ENCODE measurements at regions not wholly inside any gene's neighbourhood (a gene's known extent, or its start where the extent isn't known, plus 50 kb on each side); places are given as distances from the start of the nearest gene placed in this dataset.

DNA sequence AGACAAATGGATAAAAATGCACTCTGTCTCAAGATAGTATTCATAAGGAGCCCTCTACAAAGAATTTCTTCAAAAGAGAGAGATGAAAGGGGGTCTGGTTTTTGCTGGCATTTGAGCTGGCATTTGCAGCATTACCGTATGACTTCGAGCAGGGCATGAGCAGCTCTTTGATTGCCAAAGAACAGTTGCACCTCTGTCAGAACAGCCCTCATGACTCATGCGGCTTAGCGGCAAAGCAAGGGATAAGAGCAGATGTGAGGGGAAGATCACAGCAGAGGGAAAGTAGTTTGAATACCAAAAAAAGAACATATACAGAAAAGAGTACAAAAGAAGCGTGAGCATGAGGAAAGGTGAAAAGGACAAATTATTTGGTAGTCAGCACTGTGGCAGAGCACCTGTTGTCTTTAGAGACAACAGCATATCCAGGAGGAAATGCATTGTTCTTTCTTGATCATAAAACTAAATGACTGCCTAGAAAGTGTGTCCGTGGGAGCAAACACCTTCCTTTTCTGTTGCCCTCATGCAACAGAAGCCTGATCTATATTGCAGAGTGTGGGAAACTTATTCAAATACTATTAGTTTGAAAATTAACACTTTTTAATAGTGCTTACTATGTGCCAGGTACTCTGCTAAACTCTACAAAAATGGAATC, 80.5 kb upstream of the SLC24A5 start:
- ChIA-PET POLR2A (no interaction called here), CTCF (no interaction called here)
- Mint-ChIP-seq H3K4me1 (peaks cover 21% of the 10 kb centered on the region), H3K27ac (no peak overlapping the region), H3K9me3 (peaks cover 9% of the 10 kb centered on the region), H3K4me3 (no peak overlapping the region), H3K27me3 (ENCODE audit: low read depth) (no peaks in the 10 kb centered on the region), H3K36me3 (0 out of 2 replicates have a peak, but pooled peaks cover 3% of the 10 kb centered on the region)
- TF ChIP-seq ZNF219 (CRISPR knock-in tag; IDR thresholded peaks at IDR 0.05; ENCODE audit: borderline replicate concordance) (no peak), RORB (CRISPR knock-in tag; IDR thresholded peaks at IDR 0.05) (no peak), ZNF263 (CRISPR knock-in tag; IDR thresholded peaks at IDR 0.05; ENCODE audit: low read depth) (no peak), CDX4 (CRISPR knock-in tag; IDR thresholded peaks at IDR 0.05; ENCODE audit: borderline replicate concordance) (no peak), ATF1 (CRISPR knock-in tag; IDR thresholded peaks at IDR 0.05) (no peak), ZMAT4 (CRISPR knock-in tag; IDR thresholded peaks at IDR 0.05) (no peak)
- TF ChIP-seq, protein P1, sequence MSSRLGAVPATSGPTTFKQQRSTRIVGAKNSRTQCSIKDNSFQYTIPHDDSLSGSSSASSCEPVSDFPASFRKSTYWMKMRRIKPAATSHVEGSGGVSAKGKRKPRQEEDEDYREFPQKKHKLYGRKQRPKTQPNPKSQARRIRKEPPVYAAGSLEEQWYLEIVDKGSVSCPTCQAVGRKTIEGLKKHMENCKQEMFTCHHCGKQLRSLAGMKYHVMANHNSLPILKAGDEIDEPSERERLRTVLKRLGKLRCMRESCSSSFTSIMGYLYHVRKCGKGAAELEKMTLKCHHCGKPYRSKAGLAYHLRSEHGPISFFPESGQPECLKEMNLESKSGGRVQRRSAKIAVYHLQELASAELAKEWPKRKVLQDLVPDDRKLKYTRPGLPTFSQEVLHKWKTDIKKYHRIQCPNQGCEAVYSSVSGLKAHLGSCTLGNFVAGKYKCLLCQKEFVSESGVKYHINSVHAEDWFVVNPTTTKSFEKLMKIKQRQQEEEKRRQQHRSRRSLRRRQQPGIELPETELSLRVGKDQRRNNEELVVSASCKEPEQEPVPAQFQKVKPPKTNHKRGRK (CRISPR knock-in tag; IDR thresholded peaks at IDR 0.05; ENCODE audit: borderline replicate concordance), result no peak
- TF ChIP-seq, protein P2, sequence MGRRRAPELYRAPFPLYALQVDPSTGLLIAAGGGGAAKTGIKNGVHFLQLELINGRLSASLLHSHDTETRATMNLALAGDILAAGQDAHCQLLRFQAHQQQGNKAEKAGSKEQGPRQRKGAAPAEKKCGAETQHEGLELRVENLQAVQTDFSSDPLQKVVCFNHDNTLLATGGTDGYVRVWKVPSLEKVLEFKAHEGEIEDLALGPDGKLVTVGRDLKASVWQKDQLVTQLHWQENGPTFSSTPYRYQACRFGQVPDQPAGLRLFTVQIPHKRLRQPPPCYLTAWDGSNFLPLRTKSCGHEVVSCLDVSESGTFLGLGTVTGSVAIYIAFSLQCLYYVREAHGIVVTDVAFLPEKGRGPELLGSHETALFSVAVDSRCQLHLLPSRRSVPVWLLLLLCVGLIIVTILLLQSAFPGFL (CRISPR knock-in tag; IDR thresholded peaks at IDR 0.05; ENCODE audit: borderline replicate concordance), result no peak
- no peak for DNase-seq (ENCODE audit: low spot score)
- no peak for ATAC-seq

- Mint-ChIP-seq H3K27ac (no peak overlapping the region), H3K4me3 (no peak overlapping the region), H3K36me3 (0 out of 2 replicates have a peak, but pooled peaks cover 3% of the 10 kb centered on the region), H3K27me3 (ENCODE audit: low read depth) (no peaks in the 10 kb centered on the region), H3K4me1 (peaks cover 28% of the 10 kb centered on the region), H3K9me3 (peaks cover 11% of the 10 kb centered on the region)
- POLR2A ChIA-PET, result no interaction called here
- CTCF ChIA-PET, result no interaction called here
- ATAC-seq (no peak), DNase-seq (ENCODE audit: low spot score) (no peak)
- no peak for TF ChIP-seq GRHL2 (CRISPR knock-in tag; IDR thresholded peaks at IDR 0.05; ENCODE audit: insufficient replicate concordance, severe bottlenecking)
- TF ChIP-seq PRDM15 (CRISPR knock-in tag; IDR thresholded peaks at IDR 0.05), result no peak
- TF ChIP-seq, protein P3, sequence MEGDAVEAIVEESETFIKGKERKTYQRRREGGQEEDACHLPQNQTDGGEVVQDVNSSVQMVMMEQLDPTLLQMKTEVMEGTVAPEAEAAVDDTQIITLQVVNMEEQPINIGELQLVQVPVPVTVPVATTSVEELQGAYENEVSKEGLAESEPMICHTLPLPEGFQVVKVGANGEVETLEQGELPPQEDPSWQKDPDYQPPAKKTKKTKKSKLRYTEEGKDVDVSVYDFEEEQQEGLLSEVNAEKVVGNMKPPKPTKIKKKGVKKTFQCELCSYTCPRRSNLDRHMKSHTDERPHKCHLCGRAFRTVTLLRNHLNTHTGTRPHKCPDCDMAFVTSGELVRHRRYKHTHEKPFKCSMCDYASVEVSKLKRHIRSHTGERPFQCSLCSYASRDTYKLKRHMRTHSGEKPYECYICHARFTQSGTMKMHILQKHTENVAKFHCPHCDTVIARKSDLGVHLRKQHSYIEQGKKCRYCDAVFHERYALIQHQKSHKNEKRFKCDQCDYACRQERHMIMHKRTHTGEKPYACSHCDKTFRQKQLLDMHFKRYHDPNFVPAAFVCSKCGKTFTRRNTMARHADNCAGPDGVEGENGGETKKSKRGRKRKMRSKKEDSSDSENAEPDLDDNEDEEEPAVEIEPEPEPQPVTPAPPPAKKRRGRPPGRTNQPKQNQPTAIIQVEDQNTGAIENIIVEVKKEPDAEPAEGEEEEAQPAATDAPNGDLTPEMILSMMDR (IDR thresholded peaks at IDR 0.05), result no peak
- TF ChIP-seq MXD4 (CRISPR knock-in tag; IDR thresholded peaks at IDR 0.05; ENCODE audit: borderline replicate concordance), result no peak
- no peak for TF ChIP-seq RORB (CRISPR knock-in tag; IDR thresholded peaks at IDR 0.05)
- TF ChIP-seq STAT6 (CRISPR knock-in tag; conservative IDR thresholded peaks at IDR 0.05; ENCODE audit: low read depth), result no peak
- no peak for TF ChIP-seq SOX15 (CRISPR knock-in tag; IDR thresholded peaks at IDR 0.05)
- no peak for TF ChIP-seq EMX1 (CRISPR knock-in tag; IDR thresholded peaks at IDR 0.05)
- TF ChIP-seq, protein P4, sequence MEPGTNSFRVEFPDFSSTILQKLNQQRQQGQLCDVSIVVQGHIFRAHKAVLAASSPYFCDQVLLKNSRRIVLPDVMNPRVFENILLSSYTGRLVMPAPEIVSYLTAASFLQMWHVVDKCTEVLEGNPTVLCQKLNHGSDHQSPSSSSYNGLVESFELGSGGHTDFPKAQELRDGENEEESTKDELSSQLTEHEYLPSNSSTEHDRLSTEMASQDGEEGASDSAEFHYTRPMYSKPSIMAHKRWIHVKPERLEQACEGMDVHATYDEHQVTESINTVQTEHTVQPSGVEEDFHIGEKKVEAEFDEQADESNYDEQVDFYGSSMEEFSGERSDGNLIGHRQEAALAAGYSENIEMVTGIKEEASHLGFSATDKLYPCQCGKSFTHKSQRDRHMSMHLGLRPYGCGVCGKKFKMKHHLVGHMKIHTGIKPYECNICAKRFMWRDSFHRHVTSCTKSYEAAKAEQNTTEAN (CRISPR knock-in tag; IDR thresholded peaks at IDR 0.05), result no peak
- no peak for TF ChIP-seq ZNF317 (CRISPR knock-in tag; IDR thresholded peaks at IDR 0.05; ENCODE audit: borderline replicate concordance, low read depth)
- TF ChIP-seq FOXJ3 (CRISPR knock-in tag; IDR thresholded peaks at IDR 0.05; ENCODE audit: borderline replicate concordance), result no peak
- TF ChIP-seq E2F4 (CRISPR knock-in tag; IDR thresholded peaks at IDR 0.05; ENCODE audit: borderline replicate concordance, low read depth), result no peak
Observed at GRCh38 chr15:48041454-48041853, 79.3 kb upstream of the SLC24A5 start.
